ENCODE measurements at regions not wholly inside any gene's neighbourhood (a gene's known extent, or its start where the extent isn't known, plus 50 kb on each side); places are given as distances from the start of the nearest gene placed in this dataset.

DNA sequence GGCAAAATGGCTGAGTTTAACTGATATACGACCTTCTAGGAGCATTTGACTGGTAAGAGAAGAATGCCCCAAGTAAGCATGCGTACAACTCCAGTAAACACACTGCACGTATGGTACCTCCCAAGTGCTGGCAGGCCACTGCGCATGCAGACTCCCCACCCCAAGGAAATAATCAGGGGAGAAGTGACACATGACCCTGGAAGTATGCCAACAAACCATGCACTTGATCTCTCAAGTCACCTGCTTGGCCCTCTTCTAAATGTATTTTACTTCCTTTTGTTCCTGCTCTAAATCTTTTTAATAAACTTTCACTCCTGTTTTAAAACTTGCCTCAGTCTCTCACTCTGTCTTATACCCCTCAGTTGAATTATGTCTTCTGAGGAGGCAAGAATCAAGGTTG is 129.8 kb upstream of the COL5A2 start:
- Histone ChIP-seq H2AFZ (ENCODE audit: insufficient read depth, low read depth, low read length, poor library complexity, severe bottlenecking) (no peak overlapping the region), H3K27me3 (replicated peaks in 1 of 4; ENCODE audit: control extremely low read depth in 1 of 4, control insufficient read depth in 3 of 4, insufficient read depth in 4 of 4, low read length in 3 of 4) (no peaks in the 10 kb centered on the region), H3K9ac (ENCODE audit: low read length) (no peak overlapping the region), H3K4me1 (ENCODE audit: control insufficient read depth in 2 of 2, insufficient read depth in 2 of 2, low read length in 2 of 2) (no peaks in the 10 kb centered on the region), H3K36me3 (replicated peaks in 1 of 2; ENCODE audit: control extremely low read depth in 1 of 2, control insufficient read depth in 1 of 2, extremely low read depth in 1 of 2, insufficient read depth in 2 of 2, low read length in 1 of 2) (no peaks in the 10 kb centered on the region), H3K79me2 (ENCODE audit: control insufficient read depth, insufficient read depth, low read length) (no peaks in the 10 kb centered on the region), H3K4me2 (replicated peaks; ENCODE audit: low read depth, low read length, poor library complexity, severe bottlenecking) (no peak overlapping the region), H3K4me3 (ENCODE audit: control extremely low read depth in 1 of 5, extremely low read depth in 1 of 5, insufficient read depth in 1 of 5, low read depth in 2 of 5, low read length in 4 of 5) (no peak overlapping the region), H3K27ac (ENCODE audit: low read length in 2 of 2) (no peak overlapping the region), H3K9me3 (ENCODE audit: control extremely low read depth in 1 of 3, control insufficient read depth in 2 of 3, insufficient read depth in 1 of 3, low read length in 2 of 3) (peaks cover 0 to 3% (median 0%) of the 10 kb centered on the region in 3 donors), H4K20me1 (ENCODE audit: control insufficient read depth, insufficient read depth, low read length, poor library complexity, severe bottlenecking) (no peaks in the 10 kb centered on the region)
- TF ChIP-seq, protein P1, sequence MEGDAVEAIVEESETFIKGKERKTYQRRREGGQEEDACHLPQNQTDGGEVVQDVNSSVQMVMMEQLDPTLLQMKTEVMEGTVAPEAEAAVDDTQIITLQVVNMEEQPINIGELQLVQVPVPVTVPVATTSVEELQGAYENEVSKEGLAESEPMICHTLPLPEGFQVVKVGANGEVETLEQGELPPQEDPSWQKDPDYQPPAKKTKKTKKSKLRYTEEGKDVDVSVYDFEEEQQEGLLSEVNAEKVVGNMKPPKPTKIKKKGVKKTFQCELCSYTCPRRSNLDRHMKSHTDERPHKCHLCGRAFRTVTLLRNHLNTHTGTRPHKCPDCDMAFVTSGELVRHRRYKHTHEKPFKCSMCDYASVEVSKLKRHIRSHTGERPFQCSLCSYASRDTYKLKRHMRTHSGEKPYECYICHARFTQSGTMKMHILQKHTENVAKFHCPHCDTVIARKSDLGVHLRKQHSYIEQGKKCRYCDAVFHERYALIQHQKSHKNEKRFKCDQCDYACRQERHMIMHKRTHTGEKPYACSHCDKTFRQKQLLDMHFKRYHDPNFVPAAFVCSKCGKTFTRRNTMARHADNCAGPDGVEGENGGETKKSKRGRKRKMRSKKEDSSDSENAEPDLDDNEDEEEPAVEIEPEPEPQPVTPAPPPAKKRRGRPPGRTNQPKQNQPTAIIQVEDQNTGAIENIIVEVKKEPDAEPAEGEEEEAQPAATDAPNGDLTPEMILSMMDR (IDR thresholded peaks at IDR 0.05), result no peak
- TF ChIP-seq EZH2 (IDR thresholded peaks at IDR 0.05; ENCODE audit: borderline replicate concordance, insufficient read depth, low read depth, low read length, poor library complexity, severe bottlenecking), result no peak
- Mint-ChIP-seq H3K27ac (no peak overlapping the region), H3K4me1 (no peaks in the 10 kb centered on the region), H3K9me3 (ENCODE audit: insufficient read depth) (no peaks in the 10 kb centered on the region), H3K27me3 (no peaks in the 10 kb centered on the region), H3K4me3 (no peak overlapping the region)
- WGBS (ENCODE audit: insufficient coverage), result 92% methylated on average over 2 of the region's 4 CpGs
- DNase-seq (no peak), ATAC-seq (ENCODE audit: low read depth) (no peak)
- ChIA-PET CTCF (no interaction called here), POLR2A (no interaction called here)
- intact Hi-C loops (cut with micrococcal nuclease), result no loop called here

DNA sequence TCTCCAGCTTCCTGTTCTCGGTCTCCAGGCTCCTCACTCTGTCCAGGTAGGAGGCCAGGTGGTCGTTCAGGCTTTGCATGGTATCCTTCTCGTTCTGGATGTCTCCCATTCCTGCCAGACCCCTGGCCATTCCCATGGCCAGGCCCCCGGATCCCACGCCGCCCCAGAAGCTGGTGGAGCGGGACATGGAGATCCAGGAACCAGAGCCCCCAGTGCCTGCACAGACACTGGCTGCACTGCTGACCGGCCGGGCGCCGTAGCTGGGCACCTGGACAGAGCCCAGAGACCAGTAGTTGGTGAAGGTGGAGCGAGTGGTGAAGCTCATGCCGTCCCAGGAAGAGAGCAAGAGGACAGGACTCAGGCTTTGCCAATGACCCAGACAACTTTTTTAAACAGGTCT is 129.1 kb upstream of the WDR75 start:
- H3K79me2 ChIP-seq (ENCODE audit: control insufficient read depth, insufficient read depth, low read length), result no peaks in the 10 kb centered on the region
- H3K27me3 ChIP-seq (replicated peaks in 1 of 4; ENCODE audit: control extremely low read depth in 1 of 4, control insufficient read depth in 3 of 4, insufficient read depth in 4 of 4, low read length in 3 of 4), result no peaks in the 10 kb centered on the region
- H3K4me3 Mint-ChIP-seq, result no peak overlapping the region
- TF ChIP-seq, protein P1 (IDR thresholded peaks at IDR 0.05), result no peak
- no peak for TF ChIP-seq EZH2 (IDR thresholded peaks at IDR 0.05; ENCODE audit: borderline replicate concordance, insufficient read depth, low read depth, low read length, poor library complexity, severe bottlenecking)
- POLR2A ChIA-PET, result no interaction called here
- no peaks in the 10 kb centered on the region for H3K9me3 Mint-ChIP-seq (ENCODE audit: insufficient read depth)
- H3K4me1 Mint-ChIP-seq, result no peaks in the 10 kb centered on the region
- CTCF ChIA-PET, result no interaction called here
- ATAC-seq (ENCODE audit: low read depth), result no peak
- intact Hi-C loops (cut with micrococcal nuclease), result no loop called here
- H3K9ac ChIP-seq (ENCODE audit: low read length), result no peak overlapping the region
- no peak for DNase-seq
- no peak overlapping the region for H2AFZ ChIP-seq (ENCODE audit: insufficient read depth, low read depth, low read length, poor library complexity, severe bottlenecking)
- no peaks in the 10 kb centered on the region for H3K36me3 ChIP-seq (replicated peaks in 1 of 2; ENCODE audit: control extremely low read depth in 1 of 2, control insufficient read depth in 1 of 2, extremely low read depth in 1 of 2, insufficient read depth in 2 of 2, low read length in 1 of 2)
- 94% methylated on average over 13 of the region's 13 CpGs for WGBS (ENCODE audit: insufficient coverage)
- H3K9me3 ChIP-seq (ENCODE audit: control extremely low read depth in 1 of 3, control insufficient read depth in 2 of 3, insufficient read depth in 1 of 3, low read length in 2 of 3), result peaks cover 0 to 3% (median 0%) of the 10 kb centered on the region in 3 donors
- H3K27ac Mint-ChIP-seq, result no peak overlapping the region
- no peak overlapping the region for H3K4me3 ChIP-seq (ENCODE audit: control extremely low read depth in 1 of 5, extremely low read depth in 1 of 5, insufficient read depth in 1 of 5, low read depth in 2 of 5, low read length in 4 of 5)
- no peak overlapping the region for H3K4me2 ChIP-seq (replicated peaks; ENCODE audit: low read depth, low read length, poor library complexity, severe bottlenecking)
- no peaks in the 10 kb centered on the region for H4K20me1 ChIP-seq (ENCODE audit: control insufficient read depth, insufficient read depth, low read length, poor library complexity, severe bottlenecking)
- no peaks in the 10 kb centered on the region for H3K4me1 ChIP-seq (ENCODE audit: control insufficient read depth in 2 of 2, insufficient read depth in 2 of 2, low read length in 2 of 2)
- no peaks in the 10 kb centered on the region for H3K27me3 Mint-ChIP-seq
- H3K27ac ChIP-seq (ENCODE audit: low read length in 2 of 2), result no peak overlapping the region
